ENCODE measurements at regions not wholly inside any gene's neighbourhood (a gene's known extent, or its start where the extent isn't known, plus 50 kb on each side); places are given as distances from the start of the nearest gene placed in this dataset.

DNA sequence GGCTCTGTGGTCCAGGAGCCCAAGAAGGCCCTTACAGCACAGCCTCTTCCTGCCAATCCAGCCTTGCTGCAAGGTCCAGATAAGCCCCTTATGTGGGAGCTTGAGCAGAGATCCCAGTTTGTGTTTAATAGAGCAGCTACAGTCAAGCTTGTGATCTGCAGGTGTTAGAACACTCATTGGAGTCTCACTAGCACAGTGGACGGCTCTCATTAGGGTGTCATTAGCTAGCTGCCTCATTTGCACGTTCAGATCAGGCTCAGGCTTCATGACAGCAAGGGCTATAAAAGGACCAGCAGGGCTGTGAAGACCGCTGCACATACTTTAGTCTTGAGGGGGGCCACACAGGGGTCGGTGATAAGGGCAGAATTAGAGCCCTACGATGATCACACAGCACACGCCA is 443.2 kb downstream of the RPS24 start:
- TF ChIP-seq ZFX (IDR thresholded peaks at IDR 0.05; ENCODE audit: borderline replicate concordance) = no peak
- TF ChIP-seq, protein P1, sequence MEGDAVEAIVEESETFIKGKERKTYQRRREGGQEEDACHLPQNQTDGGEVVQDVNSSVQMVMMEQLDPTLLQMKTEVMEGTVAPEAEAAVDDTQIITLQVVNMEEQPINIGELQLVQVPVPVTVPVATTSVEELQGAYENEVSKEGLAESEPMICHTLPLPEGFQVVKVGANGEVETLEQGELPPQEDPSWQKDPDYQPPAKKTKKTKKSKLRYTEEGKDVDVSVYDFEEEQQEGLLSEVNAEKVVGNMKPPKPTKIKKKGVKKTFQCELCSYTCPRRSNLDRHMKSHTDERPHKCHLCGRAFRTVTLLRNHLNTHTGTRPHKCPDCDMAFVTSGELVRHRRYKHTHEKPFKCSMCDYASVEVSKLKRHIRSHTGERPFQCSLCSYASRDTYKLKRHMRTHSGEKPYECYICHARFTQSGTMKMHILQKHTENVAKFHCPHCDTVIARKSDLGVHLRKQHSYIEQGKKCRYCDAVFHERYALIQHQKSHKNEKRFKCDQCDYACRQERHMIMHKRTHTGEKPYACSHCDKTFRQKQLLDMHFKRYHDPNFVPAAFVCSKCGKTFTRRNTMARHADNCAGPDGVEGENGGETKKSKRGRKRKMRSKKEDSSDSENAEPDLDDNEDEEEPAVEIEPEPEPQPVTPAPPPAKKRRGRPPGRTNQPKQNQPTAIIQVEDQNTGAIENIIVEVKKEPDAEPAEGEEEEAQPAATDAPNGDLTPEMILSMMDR (IDR thresholded peaks at IDR 0.05) = no peak
- no peak overlapping the region for H3K27ac ChIP-seq

DNA sequence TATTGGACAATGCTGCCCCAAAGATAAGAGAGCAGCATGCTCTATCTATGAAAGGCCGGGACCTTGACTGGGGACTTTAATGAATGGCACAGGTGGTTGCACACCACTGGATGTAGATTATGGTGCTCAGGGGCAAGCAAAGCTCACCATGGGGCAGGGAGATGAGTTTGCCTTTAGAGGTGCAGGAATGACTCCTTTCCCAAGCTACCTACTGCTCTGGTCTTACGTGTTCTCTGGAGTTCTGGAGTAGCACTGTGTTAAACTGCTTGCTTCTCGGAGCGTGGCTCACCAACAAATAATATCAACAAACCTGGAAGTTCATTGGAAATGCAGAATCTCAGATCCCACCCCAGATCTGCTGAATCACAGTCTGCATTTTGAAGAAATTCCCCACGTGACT is 445.3 kb downstream of the RPS24 start:
- TF ChIP-seq, protein P1 (IDR thresholded peaks at IDR 0.05) = no peak
- TF ChIP-seq ZFX (IDR thresholded peaks at IDR 0.05; ENCODE audit: borderline replicate concordance) = no peak

DNA sequence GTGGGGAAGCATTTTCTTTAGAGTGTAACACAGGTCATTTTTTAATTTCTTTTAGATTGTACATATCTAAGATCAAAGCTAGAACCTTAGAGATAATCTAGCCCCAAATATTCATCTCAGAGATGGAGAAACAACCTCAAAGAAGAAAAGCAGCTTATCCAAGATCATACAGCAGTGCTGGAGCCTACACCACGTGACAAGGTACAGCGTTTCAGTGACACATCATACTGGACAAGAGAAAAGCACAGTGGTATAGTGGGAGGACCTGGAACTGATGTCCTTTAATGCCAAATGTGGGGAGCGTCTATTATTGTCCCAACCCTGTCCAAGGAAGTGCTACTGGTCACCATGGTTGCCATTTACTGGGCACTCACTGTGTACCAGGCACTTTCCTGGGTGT is 445.8 kb downstream of the RPS24 start:
- TF ChIP-seq, protein P1 (IDR thresholded peaks at IDR 0.05) = no peak
- no peak for TF ChIP-seq ZFX (IDR thresholded peaks at IDR 0.05; ENCODE audit: borderline replicate concordance)
- H3K27ac ChIP-seq = no peak overlapping the region

More for the DNA sequence above, 445.3 kb downstream of the RPS24 start:
- H3K27ac ChIP-seq = no peak overlapping the region

DNA sequence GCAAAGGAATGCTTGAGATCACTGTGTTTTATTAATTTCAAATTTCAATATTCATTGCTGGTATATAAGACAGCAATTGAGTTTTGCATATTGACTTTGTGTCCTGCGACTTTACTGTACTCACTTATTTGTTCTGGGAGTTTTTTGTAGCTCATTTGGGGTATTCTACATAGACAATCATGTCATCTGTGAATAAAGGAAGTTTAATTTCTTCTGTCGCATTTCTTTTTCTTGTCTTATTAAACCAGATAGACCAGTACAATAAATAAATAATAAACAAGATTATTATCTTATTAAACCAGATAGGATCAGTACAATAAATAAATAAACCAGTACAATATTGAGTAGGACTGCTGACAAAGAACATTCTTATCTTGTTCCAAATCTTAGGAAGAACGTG is 448.2 kb downstream of the RPS24 start:
- no peak for TF ChIP-seq ZFX (IDR thresholded peaks at IDR 0.05; ENCODE audit: borderline replicate concordance)
- TF ChIP-seq, protein P1 (IDR thresholded peaks at IDR 0.05) = no peak
- H3K27ac ChIP-seq = peak overlapping the region; percentile 73

DNA sequence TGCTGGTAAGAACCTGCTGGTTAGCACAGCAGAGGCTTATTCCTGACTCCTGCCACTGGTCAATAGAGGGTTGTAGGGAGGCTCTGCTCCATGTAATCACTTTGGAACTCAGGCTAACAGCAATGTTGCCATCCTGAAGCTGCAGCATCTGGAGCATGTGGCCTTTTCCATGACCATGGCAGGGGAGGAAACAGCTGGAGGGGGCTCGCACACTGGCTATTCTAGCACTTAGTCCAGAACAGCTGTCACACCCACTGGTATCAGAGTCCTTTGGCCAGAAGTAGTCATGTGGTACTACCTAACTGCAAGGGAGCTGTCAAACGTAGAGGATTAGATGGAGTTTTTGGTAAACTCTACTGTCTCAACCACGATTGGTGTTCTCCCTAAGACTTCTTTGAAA is 450.0 kb downstream of the RPS24 start:
- TF ChIP-seq, protein P1 (IDR thresholded peaks at IDR 0.05) = no peak
- TF ChIP-seq ZFX (IDR thresholded peaks at IDR 0.05; ENCODE audit: borderline replicate concordance) = no peak
- H3K27ac ChIP-seq = peak overlapping the region; percentile 73

DNA sequence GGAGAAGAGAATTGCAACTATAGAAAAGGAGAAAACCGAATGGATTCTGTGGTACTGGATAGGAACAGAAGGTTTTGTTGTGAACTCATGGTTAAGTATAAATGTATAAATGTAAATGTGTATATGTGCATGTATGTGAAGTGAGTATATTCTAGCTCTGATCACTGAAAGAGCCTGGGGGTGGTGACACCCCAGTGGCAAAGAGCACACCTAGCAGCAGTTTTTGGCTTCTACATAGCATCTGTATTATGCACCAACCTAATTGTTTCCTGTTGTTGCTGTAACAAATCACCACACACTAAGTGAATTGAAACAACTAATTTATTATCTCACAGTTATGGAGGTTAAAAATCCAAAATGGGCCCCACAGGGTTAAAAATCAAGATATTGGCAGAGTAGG is 455.4 kb downstream of the RPS24 start:
- H3K27ac ChIP-seq = no peak overlapping the region
- TF ChIP-seq ZFX (IDR thresholded peaks at IDR 0.05; ENCODE audit: borderline replicate concordance) = no peak
- TF ChIP-seq, protein P1 (IDR thresholded peaks at IDR 0.05) = no peak

DNA sequence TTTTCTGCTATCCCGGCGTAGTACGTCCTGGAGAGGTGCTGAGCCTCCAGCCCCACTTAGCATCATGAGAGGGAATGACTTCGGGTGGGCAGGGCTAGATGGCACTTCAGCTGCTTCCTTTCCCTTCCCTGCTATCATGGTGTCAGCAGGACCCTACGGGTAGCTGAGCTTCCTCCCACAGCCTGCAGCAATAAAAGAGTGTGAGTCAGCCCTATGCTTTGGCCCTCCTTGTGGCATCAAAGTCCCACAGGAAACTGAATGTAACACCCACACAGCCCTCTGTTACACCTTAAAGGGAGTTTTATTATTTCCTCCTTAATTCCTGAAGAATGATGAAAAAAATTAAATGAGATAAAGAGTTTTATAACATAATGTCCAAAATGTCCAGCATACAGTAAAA is 458.1 kb downstream of the RPS24 start:
- H3K27ac ChIP-seq = no peak overlapping the region
- TF ChIP-seq, protein P1 (IDR thresholded peaks at IDR 0.05) = no peak
- no peak for TF ChIP-seq ZFX (IDR thresholded peaks at IDR 0.05; ENCODE audit: borderline replicate concordance)

Data from 22Rv1 (cell line).